Transverse colon (tissue), 3 donors: ENCODE measurements at regions not wholly inside any gene's neighbourhood (a gene's known extent, or its start where the extent isn't known, plus 50 kb on each side); places are given as distances from the start of the nearest gene placed in this dataset.

Experiments
- POLR2A ChIP-seq: fragments of 450-650 bp; IDR thresholded peaks from one replicate; pipeline ENCODE4 v1.6.1; 2016; ENCODE audit warnings: antibody characterized with exemption, mild to moderate bottlenecking, moderate library complexity
- TF ChIP-seq, protein P1 (sequence below), 5 experiments: fragments of 200-600 bp in 3 of 5; fragments of 450-650 bp in 2 of 5; sonication (generic) in 3 of 5; IDR thresholded peaks; 1 replicate in 2 of 5; 2 replicates in 3 of 5; pipeline ENCODE4 v1.5.1; 2016 to 2017; ENCODE audit warnings: antibody characterized with exemption in 5 of 5, inconsistent platforms in 3 of 5, mild to moderate bottlenecking in 2 of 5, moderate library complexity in 1 of 5

DNA sequence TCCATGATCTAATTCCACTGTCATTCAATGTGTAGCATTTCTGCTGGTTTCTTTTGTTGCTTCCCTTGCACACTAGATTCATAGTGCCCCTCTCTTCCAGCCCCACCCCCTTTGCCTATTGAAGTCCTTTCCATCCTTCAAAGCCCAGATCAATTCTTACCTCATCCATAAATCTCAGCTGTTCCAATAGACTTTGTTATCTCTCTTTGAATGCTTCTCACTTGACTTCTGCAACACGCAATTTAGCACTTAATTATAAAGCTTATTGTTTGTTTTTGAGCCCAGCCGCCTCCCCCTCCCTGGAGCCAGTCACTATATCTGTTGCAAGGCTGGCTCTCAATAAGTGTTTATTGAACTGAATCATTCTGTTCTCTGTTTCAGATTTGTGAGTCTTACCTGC lies 174.6 kb upstream of the TBL1XR1 start:
- no peak for TF ChIP-seq POLR2A
- TF ChIP-seq, protein P1, sequence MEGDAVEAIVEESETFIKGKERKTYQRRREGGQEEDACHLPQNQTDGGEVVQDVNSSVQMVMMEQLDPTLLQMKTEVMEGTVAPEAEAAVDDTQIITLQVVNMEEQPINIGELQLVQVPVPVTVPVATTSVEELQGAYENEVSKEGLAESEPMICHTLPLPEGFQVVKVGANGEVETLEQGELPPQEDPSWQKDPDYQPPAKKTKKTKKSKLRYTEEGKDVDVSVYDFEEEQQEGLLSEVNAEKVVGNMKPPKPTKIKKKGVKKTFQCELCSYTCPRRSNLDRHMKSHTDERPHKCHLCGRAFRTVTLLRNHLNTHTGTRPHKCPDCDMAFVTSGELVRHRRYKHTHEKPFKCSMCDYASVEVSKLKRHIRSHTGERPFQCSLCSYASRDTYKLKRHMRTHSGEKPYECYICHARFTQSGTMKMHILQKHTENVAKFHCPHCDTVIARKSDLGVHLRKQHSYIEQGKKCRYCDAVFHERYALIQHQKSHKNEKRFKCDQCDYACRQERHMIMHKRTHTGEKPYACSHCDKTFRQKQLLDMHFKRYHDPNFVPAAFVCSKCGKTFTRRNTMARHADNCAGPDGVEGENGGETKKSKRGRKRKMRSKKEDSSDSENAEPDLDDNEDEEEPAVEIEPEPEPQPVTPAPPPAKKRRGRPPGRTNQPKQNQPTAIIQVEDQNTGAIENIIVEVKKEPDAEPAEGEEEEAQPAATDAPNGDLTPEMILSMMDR (IDR thresholded peaks at IDR 0.05), result no peak
